ENCODE measurements at regions not wholly inside any gene's neighbourhood (a gene's known extent, or its start where the extent isn't known, plus 50 kb on each side); places are given as distances from the start of the nearest gene placed in this dataset.

GRCh38 chr13:106187501-106188095 lies 347.9 kb downstream of the EFNB2 start:
- no peak for TF ChIP-seq EZH2phosphoT487 (IDR thresholded peaks at IDR 0.05; ENCODE audit: borderline replicate concordance, low read depth, low read length)
- TF ChIP-seq CTCF (conservative IDR thresholded peaks at IDR 0.05; ENCODE audit: low read length): no peak

Data from OCI-LY7 (cell line).